HepG2 (cell line): ENCODE measurements at regions not wholly inside any gene's neighbourhood (a gene's known extent, or its start where the extent isn't known, plus 50 kb on each side); places are given as distances from the start of the nearest gene placed in this dataset.
A peak's percentile ranks its signal among the peaks of the same experiment; 100 is the strongest.

Source experiments
- ARID3A ChIP-seq: IDR thresholded peaks from 2 replicates; pipeline ENCODE4 v1.6.1; 2012; ENCODE audit warnings: low read depth, low read length, improper control_type of control experiment
- ARNT2 ChIP-seq: sonication (generic); formaldehyde crosslinking; IDR thresholded peaks from 2 replicates; pipeline ENCODE4 v1.8.0; 2022; ENCODE audit warnings: mild to moderate bottlenecking, low read depth, missing genetic modification reagents, moderate library complexity
- DBP ChIP-seq: sonication (generic); formaldehyde crosslinking; IDR thresholded peaks from 2 replicates; pipeline ENCODE4 v1.4.0; 2020; ENCODE audit warnings: missing genetic modification reagents; ENCODE audit errors: not compliant biosample characterization
- EHMT2 ChIP-seq: fragments of 200-600 bp; sonication (generic); IDR thresholded peaks from 2 replicates; pipeline ENCODE4 v1.7.0; 2017; ENCODE audit warnings: antibody characterized with exemption, low read depth, low read length, borderline replicate concordance
- ELF4 ChIP-seq: sonication (generic); formaldehyde crosslinking; IDR thresholded peaks from 2 replicates; pipeline ENCODE4 v1.5.0; 2020; ENCODE audit warnings: missing genetic modification reagents, mild to moderate bottlenecking, moderate library complexity, borderline replicate concordance
- EP300 ChIP-seq, 3 experiments: sonication (generic) in 1 of 3; formaldehyde crosslinking in 1 of 3; IDR thresholded peaks; 2 replicates each; pipeline versions ENCODE4 v1.5.1 to v1.6.1; 2011 to 2020; ENCODE audit warnings: low read depth in 2 of 3, low read length in 2 of 3, borderline replicate concordance in 1 of 3, improper control_type of control experiment in 1 of 3, mild to moderate bottlenecking in 1 of 3, missing genetic modification reagents in 1 of 3, moderate library complexity in 1 of 3
- HOMEZ ChIP-seq: IDR thresholded peaks from 2 replicates; pipeline ENCODE4 v1.6.1; 2016; ENCODE audit warnings: low read depth
- PRPF4 ChIP-seq: fragments of 200-400 bp; formaldehyde crosslinking; IDR thresholded peaks from 2 replicates; pipeline ENCODE4 v1.6.1; 2016; ENCODE audit warnings: low read length, low read depth; ENCODE audit not compliant: poor library complexity, severe bottlenecking
- RXRA ChIP-seq: sonication (generic); formaldehyde crosslinking; IDR thresholded peaks from 2 replicates; pipeline ENCODE4 v1.5.1; 2020; ENCODE audit warnings: missing genetic modification reagents
- SP5 ChIP-seq: IDR thresholded peaks from 2 replicates; pipeline ENCODE4 v1.6.1; 2016; ENCODE audit warnings: low read depth, borderline replicate concordance
- SRSF9 ChIP-seq: fragments of 200-400 bp; formaldehyde crosslinking; IDR thresholded peaks from 2 replicates; pipeline ENCODE4 v1.6.1; 2018; ENCODE audit warnings: borderline replicate concordance, mild to moderate bottlenecking, low read depth, low read length; ENCODE audit not compliant: insufficient read depth, poor library complexity, severe bottlenecking
- UBTF ChIP-seq: sonication (generic); formaldehyde crosslinking; IDR thresholded peaks from 2 replicates; pipeline ENCODE4 v1.4.0; 2020; ENCODE audit warnings: mild to moderate bottlenecking, missing genetic modification reagents
- WIZ ChIP-seq: sonication (generic); formaldehyde crosslinking; IDR thresholded peaks from 2 replicates; pipeline ENCODE4 v1.5.1; 2020; ENCODE audit warnings: mild to moderate bottlenecking, missing genetic modification reagents
- ZC3H4 ChIP-seq: sonication (generic); formaldehyde crosslinking; IDR thresholded peaks from 2 replicates; pipeline ENCODE4 v1.4.0; 2020; ENCODE audit warnings: missing genetic modification reagents, borderline replicate concordance
- ZFP1 ChIP-seq: IDR thresholded peaks from 2 replicates; pipeline ENCODE4 v1.6.1; 2016
- ZFP82 ChIP-seq: sonication (generic); formaldehyde crosslinking; IDR thresholded peaks from 2 replicates; pipeline ENCODE4 v1.5.1; 2020; ENCODE audit warnings: mild to moderate bottlenecking, missing genetic modification reagents, borderline replicate concordance
- ZNF143 ChIP-seq: sonication (generic); formaldehyde crosslinking; IDR thresholded peaks from 2 replicates; pipeline ENCODE4 v1.4.0; 2020; ENCODE audit warnings: missing genetic modification reagents
- ZNF180 ChIP-seq: sonication (generic); formaldehyde crosslinking; IDR thresholded peaks from 2 replicates; pipeline ENCODE4 v1.4.0; 2020; ENCODE audit warnings: low read depth, missing genetic modification reagents, borderline replicate concordance
- ZNF224 ChIP-seq: sonication (generic); formaldehyde crosslinking; IDR thresholded peaks from 2 replicates; pipeline ENCODE4 v1.5.0; 2020; ENCODE audit warnings: mild to moderate bottlenecking, missing genetic modification reagents
- ZNF777 ChIP-seq: sonication (generic); formaldehyde crosslinking; IDR thresholded peaks from 2 replicates; pipeline ENCODE4 v1.4.0; 2020; ENCODE audit warnings: missing genetic modification reagents

- TF ChIP-seq ZFP82 (no peak), SRSF9 (no peak), ZNF180 (CRISPR knock-in tag) (no peak), WIZ (no peak), EP300 (IDR thresholded peaks at IDR 0.05; ENCODE audit: low read depth in 2 of 2, low read length in 2 of 2) (0 out of 4 replicates have a peak, but pooled peaks of 1 of the 2 experiments have one; percentile 13), EP300 (CRISPR knock-in tag; IDR thresholded peaks at IDR 0.05; ENCODE audit: borderline replicate concordance) (no peak), ZNF777 (CRISPR knock-in tag) (no peak), DBP (CRISPR knock-in tag) (no peak), EHMT2 (no peak), ARID3A (no peak), PRPF4 (no peak), RXRA (CRISPR knock-in tag) (no peak; the same call in 1 of the 2 replicates), ZFP1 (CRISPR knock-in tag) (no peak), ZNF224 (CRISPR knock-in tag) (no peak), SP5 (CRISPR knock-in tag) (no peak), ZC3H4 (CRISPR knock-in tag) (no peak), HOMEZ (CRISPR knock-in tag) (no peak), UBTF (CRISPR knock-in tag) (no peak), ZNF143 (CRISPR knock-in tag) (no peak), ELF4 (CRISPR knock-in tag) (no peak), ARNT2 (CRISPR knock-in tag) (no peak)
Measured at GRCh38 chr4:92012899-92013867, 290.6 kb upstream of the GRID2 start (continued).
